Peyer's patch (tissue), 4 donors: ENCODE measurements at regions not wholly inside any gene's neighbourhood (a gene's known extent, or its start where the extent isn't known, plus 50 kb on each side); places are given as distances from the start of the nearest gene placed in this dataset.

Experiments
- CTCF ChIP-seq, 6 experiments: fragments of 450-650 bp in 4 of 6; fragments of 200-600 bp in 2 of 6; sonication (generic) in 1 of 6; IDR thresholded peaks; one replicate each; pipeline ENCODE4 v1.5.1; 2017 to 2019; ENCODE audit warnings: antibody characterized with exemption in 6 of 6, mild to moderate bottlenecking in 3 of 6, moderate library complexity in 1 of 6
- POLR2A ChIP-seq, 2 donors: fragments of 450-650 bp; IDR thresholded peaks; one replicate each; pipeline ENCODE4 v1.5.1; 2017; ENCODE audit warnings: antibody characterized with exemption in 2 of 2, mild to moderate bottlenecking in 2 of 2, moderate library complexity in 2 of 2

GRCh38 chrX:77085372-77085771 is 361.8 kb upstream of the FGF16 start:
- TF ChIP-seq CTCF (IDR thresholded peaks at IDR 0.05), result no peak
- TF ChIP-seq POLR2A (IDR thresholded peaks at IDR 0.05), result no peak
